ENCODE measurements at regions not wholly inside any gene's neighbourhood (a gene's known extent, or its start where the extent isn't known, plus 50 kb on each side); places are given as distances from the start of the nearest gene placed in this dataset.
"Not testable (repeated sequence)": the region's sequence is repeated elsewhere in the genome, so short reads cannot be mapped to it uniquely, and the experiment has no call there.

GRCh38 chr10:32141018-32141807, 85.0 kb upstream of the KIF5B start:
- no peak for DNase-seq (ENCODE audit: low read depth)

- DNase-seq (ENCODE audit: low read depth), result no peak
Measured at GRCh38 chr10:32140403-32140802, 84.2 kb upstream of the KIF5B start.

- peak; percentile 82 for DNase-seq (ENCODE audit: low read depth)
Measured at GRCh38 chr10:32139223-32140073, 83.2 kb upstream of the KIF5B start.

GRCh38 chr10:32136927-32137326, 80.7 kb upstream of the KIF5B start:
- DNase-seq (ENCODE audit: low read depth), result not testable (repeated sequence)

- DNase-seq (ENCODE audit: low read depth), result not testable (repeated sequence)
Measured at GRCh38 chr10:32135796-32136195, 79.6 kb upstream of the KIF5B start.

GRCh38 chr10:32132357-32132946, 76.2 kb upstream of the KIF5B start:
- DNase-seq (ENCODE audit: low read depth), result no peak

- no peak for DNase-seq (ENCODE audit: low read depth)
Measured at GRCh38 chr10:32131388-32131787, 75.2 kb upstream of the KIF5B start.

GRCh38 chr10:32130788-32131187, 74.6 kb upstream of the KIF5B start:
- no peak for DNase-seq (ENCODE audit: low read depth)

GRCh38 chr10:32125023-32125422, 68.8 kb upstream of the KIF5B start:
- DNase-seq (ENCODE audit: low read depth), result no peak

- no peak for DNase-seq (ENCODE audit: low read depth)
Measured at GRCh38 chr10:32123021-32123420, 66.8 kb upstream of the KIF5B start.

- no peak for DNase-seq (ENCODE audit: low read depth)
Measured at GRCh38 chr10:32121648-32122047, 65.4 kb upstream of the KIF5B start.

GRCh38 chr10:32120147-32120546, 63.9 kb upstream of the KIF5B start:
- DNase-seq (ENCODE audit: low read depth), result no peak

GRCh38 chr10:32114508-32114907, 58.3 kb upstream of the KIF5B start:
- no peak for DNase-seq (ENCODE audit: low read depth)

- peak; percentile 67 for DNase-seq (ENCODE audit: low read depth)
Measured at GRCh38 chr10:32112055-32112454, 55.8 kb upstream of the KIF5B start.

GRCh38 chr10:32111585-32111984, 55.4 kb upstream of the KIF5B start:
- no peak for DNase-seq (ENCODE audit: low read depth)

- DNase-seq (ENCODE audit: low read depth), result no peak
Measured at GRCh38 chr10:32110790-32111189, 54.6 kb upstream of the KIF5B start.

- no peak for DNase-seq (ENCODE audit: low read depth)
Measured at GRCh38 chr10:32109603-32110002, 53.4 kb upstream of the KIF5B start.
